H9 (cell line): ENCODE measurements at regions not wholly inside any gene's neighbourhood (a gene's known extent, or its start where the extent isn't known, plus 50 kb on each side); places are given as distances from the start of the nearest gene placed in this dataset.

Experiments
- DNase-seq: peaks from one replicate; pipeline ENCODE4 v3.0.0-alpha.2; 2017
- H2AFZ ChIP-seq: one replicate; pipeline ENCODE4 v1.6.1; 2013; ENCODE audit warnings: mild to moderate bottlenecking, low read length, control low read depth, moderate library complexity
- H2AK5ac ChIP-seq: 2 replicates; pipeline ENCODE4 v1.6.1; 2013; ENCODE audit warnings: low read length, control low read depth, mixed read lengths; ENCODE audit not compliant: insufficient read length
- H2BK120ac ChIP-seq: one replicate; pipeline ENCODE4 v1.6.1; 2013; ENCODE audit warnings: low read depth, mild to moderate bottlenecking, low read length, control low read depth, inconsistent platforms; ENCODE audit not compliant: poor library complexity, severe bottlenecking
- H2BK12ac ChIP-seq: 2 replicates; pipeline ENCODE4 v1.6.1; 2013; ENCODE audit warnings: low read length, control low read depth, mixed read lengths, low read depth; ENCODE audit not compliant: insufficient read length
- H2BK15ac ChIP-seq: 2 replicates; pipeline ENCODE4 v1.6.1; 2013; ENCODE audit warnings: low read depth, low read length, control low read depth
- H2BK20ac ChIP-seq: one replicate; pipeline ENCODE4 v1.6.1; 2013; ENCODE audit warnings: low read depth, mild to moderate bottlenecking, low read length, control low read depth, inconsistent platforms; ENCODE audit not compliant: poor library complexity, severe bottlenecking
- H2BK5ac ChIP-seq: 2 replicates; pipeline ENCODE4 v1.6.1; 2013; ENCODE audit warnings: low read length, control low read depth, mixed read lengths; ENCODE audit not compliant: insufficient read length
- H3K14ac ChIP-seq: 2 replicates; pipeline ENCODE4 v1.6.1; 2013; ENCODE audit warnings: low read length, control low read depth; ENCODE audit not compliant: insufficient read depth
- H3K18ac ChIP-seq: 2 replicates; pipeline ENCODE4 v1.6.1; 2013; ENCODE audit warnings: low read depth, mild to moderate bottlenecking, mixed read lengths, low read length, control low read depth; ENCODE audit not compliant: insufficient read length
- H3K23ac ChIP-seq: 2 replicates; pipeline ENCODE4 v1.6.1; 2013; ENCODE audit warnings: low read length, control low read depth, mixed read lengths, low read depth; ENCODE audit not compliant: insufficient read length
- H3K23me2 ChIP-seq: 2 replicates; pipeline ENCODE4 v1.6.1; 2013; ENCODE audit warnings: low read depth, mild to moderate bottlenecking, mixed read lengths, low read length, control low read depth; ENCODE audit not compliant: insufficient read length, poor library complexity, severe bottlenecking
- H3K27ac ChIP-seq: 2 replicates; pipeline ENCODE4 v1.5.1; 2013; ENCODE audit warnings: low read length, control low read depth, mixed read lengths, low read depth; ENCODE audit not compliant: insufficient read length
- H3K27me3 ChIP-seq: 2 replicates; pipeline ENCODE4 v1.6.1; 2013; ENCODE audit warnings: low read length, control low read depth, inconsistent platforms; ENCODE audit not compliant: insufficient read depth
- H3K4ac ChIP-seq: 2 replicates; pipeline ENCODE4 v1.6.1; 2013; ENCODE audit warnings: low read depth, mild to moderate bottlenecking, control low read depth, inconsistent platforms, low read length, moderate library complexity
- H3K4me1 ChIP-seq: 2 replicates; pipeline ENCODE4 v1.6.1; 2013; ENCODE audit warnings: low read length, control low read depth, inconsistent platforms; ENCODE audit not compliant: insufficient read depth
- H3K4me2 ChIP-seq: 2 replicates; pipeline ENCODE4 v1.6.1; 2013; ENCODE audit warnings: low read length, control low read depth, mixed read lengths; ENCODE audit not compliant: insufficient read length, insufficient read depth
- H3K56ac ChIP-seq: 2 replicates; pipeline ENCODE4 v1.6.1; 2013; ENCODE audit warnings: low read depth, mild to moderate bottlenecking, mixed read lengths, low read length, control low read depth; ENCODE audit not compliant: insufficient read length
- H3K79me1 ChIP-seq: 2 replicates; pipeline ENCODE4 v1.6.1; 2013; ENCODE audit warnings: low read depth, mild to moderate bottlenecking, moderate library complexity, low read length, control low read depth, inconsistent platforms; ENCODE audit not compliant: insufficient read depth, poor library complexity, severe bottlenecking
- H3K79me2 ChIP-seq: 2 replicates; pipeline ENCODE4 v1.6.1; 2013; ENCODE audit warnings: low read length, control low read depth, inconsistent platforms; ENCODE audit not compliant: insufficient read depth
- H3K9ac ChIP-seq: 2 replicates; pipeline ENCODE4 v1.6.1; 2013; ENCODE audit warnings: low read length, control low read depth, mixed read lengths; ENCODE audit not compliant: insufficient read length; ENCODE audit errors: extremely low read depth
- H3K9me3 ChIP-seq: one replicate; pipeline ENCODE4 v1.6.1; 2013; ENCODE audit warnings: low read depth, low read length, inconsistent platforms; ENCODE audit not compliant: control insufficient read depth
- H3T11ph ChIP-seq: one replicate; pipeline ENCODE4 v1.6.1; 2013; ENCODE audit warnings: mild to moderate bottlenecking, low read length, control low read depth, inconsistent platforms
- H4K20me1 ChIP-seq: one replicate; pipeline ENCODE4 v1.6.1; 2013; ENCODE audit not compliant: control insufficient read depth, insufficient read length, insufficient read depth
- H4K5ac ChIP-seq: 2 replicates; pipeline ENCODE4 v1.6.1; 2013; ENCODE audit warnings: low read depth, mild to moderate bottlenecking, mixed read lengths, low read length, control low read depth; ENCODE audit not compliant: insufficient read length
- H4K8ac ChIP-seq: replicated peaks from 2 replicates; pipeline ENCODE4 v1.6.1; 2013; ENCODE audit warnings: low read length, control low read depth, mixed read lengths, low read depth; ENCODE audit not compliant: insufficient read length
- H4K91ac ChIP-seq: 2 replicates; pipeline ENCODE4 v1.6.1; 2013; ENCODE audit warnings: low read depth, mild to moderate bottlenecking, moderate library complexity, mixed read lengths, low read length, control low read depth; ENCODE audit not compliant: insufficient read length
- H3K27ac Mint-ChIP-seq, 3 experiments: 2 replicates in 2 of 3; 3 replicates in 1 of 3; pipeline ENCODE4 v1.8.0; 2020 to 2021; ENCODE audit warnings: mixed read lengths in 3 of 3, mild to moderate bottlenecking in 1 of 3, moderate library complexity in 1 of 3
- H3K27me3 Mint-ChIP-seq: 2 replicates; pipeline ENCODE4 v1.8.0; 2021; ENCODE audit warnings: low read depth, mild to moderate bottlenecking, moderate library complexity, mixed read lengths
- H3K36me3 Mint-ChIP-seq, 3 experiments: 2 replicates in 2 of 3; 3 replicates in 1 of 3; pipeline ENCODE4 v1.8.0; 2020 to 2021; ENCODE audit warnings: low read depth in 3 of 3, mixed read lengths in 3 of 3; ENCODE audit not compliant: insufficient read depth in 1 of 3
- H3K4me1 Mint-ChIP-seq, 2 experiments: 2 replicates each; pipeline ENCODE4 v1.8.0; 2020; ENCODE audit warnings: mixed read lengths in 2 of 2
- H3K4me3 Mint-ChIP-seq, 2 experiments: 2 replicates in 1 of 2; 3 replicates in 1 of 2; pipeline ENCODE4 v1.8.0; 2020 to 2021; ENCODE audit warnings: mild to moderate bottlenecking in 2 of 2, mixed read lengths in 2 of 2, moderate library complexity in 1 of 2
- H3K9me3 Mint-ChIP-seq, 2 experiments: 2 replicates in 1 of 2; 3 replicates in 1 of 2; pipeline ENCODE4 v1.8.0; 2020; ENCODE audit warnings: mild to moderate bottlenecking in 2 of 2, mixed read lengths in 2 of 2, moderate library complexity in 1 of 2
- WGBS: extraction: QIAGEN DNeasy Blood & Tissue Kit; methylation state at CpG from one replicate; pipeline ENCODE4 v1.1.7; 2013; ENCODE audit warnings: missing lambda C conversion rate, low lambda C conversion rate, mixed read lengths; ENCODE audit not compliant: insufficient read length; ENCODE audit errors: extremely low coverage; 5-methylcytosine and 5-hydroxymethylcytosine counted together
- TF ChIP-seq, protein P1 (sequence below): fragments of 200-600 bp; sonication (generic); conservative IDR thresholded peaks from 3 replicates; pipeline ENCODE4 v1.8.0; 2021; ENCODE audit warnings: antibody characterized with exemption, mild to moderate bottlenecking

DNA sequence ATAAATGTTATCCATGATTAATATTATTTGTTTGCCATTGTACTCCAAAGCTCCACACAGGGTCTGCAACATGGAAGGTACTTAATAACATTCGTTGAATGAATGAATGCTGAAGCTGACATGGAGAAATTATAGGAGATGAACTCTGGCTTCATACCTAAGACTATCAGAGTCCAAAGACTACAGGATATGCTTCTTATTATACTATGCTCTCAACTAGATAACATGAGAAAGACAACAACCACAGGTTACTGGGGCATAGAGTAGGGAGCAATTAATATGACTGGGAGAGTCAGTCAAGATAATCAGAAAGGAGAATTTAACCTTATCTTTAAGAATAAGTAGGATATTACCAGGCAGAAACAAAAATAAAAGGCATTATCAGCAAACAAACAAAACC is 236.3 kb upstream of the SOX5 start:
- no peak overlapping the region for H3K56ac ChIP-seq
- H3K4ac ChIP-seq = no peak overlapping the region
- no peak overlapping the region for H2BK15ac ChIP-seq
- no peaks in the 10 kb centered on the region for H3K4me1 ChIP-seq
- H3K4me2 ChIP-seq = no peak overlapping the region
- H3K23ac ChIP-seq = no peak overlapping the region
- H2AFZ ChIP-seq = no peak overlapping the region
- H3K9me3 Mint-ChIP-seq = no peaks in the 10 kb centered on the region
- H3K27ac Mint-ChIP-seq = no peak overlapping the region
- no peak overlapping the region for H4K8ac ChIP-seq
- no peak overlapping the region for H2BK20ac ChIP-seq
- H3K9me3 ChIP-seq = no peaks in the 10 kb centered on the region
- no peaks in the 10 kb centered on the region for H4K20me1 ChIP-seq
- H3K79me2 ChIP-seq = no peaks in the 10 kb centered on the region
- H3K4me1 Mint-ChIP-seq = 0 out of 4 replicates have a peak, but pooled peaks cover 0 to 2% of the 10 kb centered on the region in 2 experiments
- H3K4me3 Mint-ChIP-seq = no peak overlapping the region
- H3K36me3 Mint-ChIP-seq = no peaks in the 10 kb centered on the region
- H3K27ac ChIP-seq = no peak overlapping the region
- H4K5ac ChIP-seq = no peak overlapping the region
- no peak overlapping the region for H3K18ac ChIP-seq
- no peak for DNase-seq
- TF ChIP-seq, protein P1, sequence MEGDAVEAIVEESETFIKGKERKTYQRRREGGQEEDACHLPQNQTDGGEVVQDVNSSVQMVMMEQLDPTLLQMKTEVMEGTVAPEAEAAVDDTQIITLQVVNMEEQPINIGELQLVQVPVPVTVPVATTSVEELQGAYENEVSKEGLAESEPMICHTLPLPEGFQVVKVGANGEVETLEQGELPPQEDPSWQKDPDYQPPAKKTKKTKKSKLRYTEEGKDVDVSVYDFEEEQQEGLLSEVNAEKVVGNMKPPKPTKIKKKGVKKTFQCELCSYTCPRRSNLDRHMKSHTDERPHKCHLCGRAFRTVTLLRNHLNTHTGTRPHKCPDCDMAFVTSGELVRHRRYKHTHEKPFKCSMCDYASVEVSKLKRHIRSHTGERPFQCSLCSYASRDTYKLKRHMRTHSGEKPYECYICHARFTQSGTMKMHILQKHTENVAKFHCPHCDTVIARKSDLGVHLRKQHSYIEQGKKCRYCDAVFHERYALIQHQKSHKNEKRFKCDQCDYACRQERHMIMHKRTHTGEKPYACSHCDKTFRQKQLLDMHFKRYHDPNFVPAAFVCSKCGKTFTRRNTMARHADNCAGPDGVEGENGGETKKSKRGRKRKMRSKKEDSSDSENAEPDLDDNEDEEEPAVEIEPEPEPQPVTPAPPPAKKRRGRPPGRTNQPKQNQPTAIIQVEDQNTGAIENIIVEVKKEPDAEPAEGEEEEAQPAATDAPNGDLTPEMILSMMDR = no peak
- WGBS = no CpG with 5 or more reads among the region's 1 CpG
- H3K23me2 ChIP-seq = no peaks in the 10 kb centered on the region
- no peak overlapping the region for H2BK12ac ChIP-seq
- no peaks in the 10 kb centered on the region for H3K79me1 ChIP-seq
- no peak overlapping the region for H3T11ph ChIP-seq
- H2BK120ac ChIP-seq = no peak overlapping the region
- no peak overlapping the region for H3K14ac ChIP-seq
- H3K9ac ChIP-seq = no peak overlapping the region
- no peaks in the 10 kb centered on the region for H3K27me3 Mint-ChIP-seq
- H2BK5ac ChIP-seq = no peak overlapping the region
- H3K27me3 ChIP-seq = no peaks in the 10 kb centered on the region
- no peak overlapping the region for H2AK5ac ChIP-seq
- H4K91ac ChIP-seq = no peak overlapping the region
